Retinal pigment epithelial cell (primary cell): ENCODE measurements at regions not wholly inside any gene's neighbourhood (a gene's known extent, or its start where the extent isn't known, plus 50 kb on each side); places are given as distances from the start of the nearest gene placed in this dataset.

Source experiments
- DNase-seq: peaks from one replicate; pipeline ENCODE4 v3.0.0-alpha.2; 2010; ENCODE audit warnings: low read depth
- H3K4me3 ChIP-seq: 2 replicates; pipeline ENCODE4 v1.5.1; 2011; ENCODE audit warnings: mild to moderate bottlenecking, low read length, control low read depth, moderate library complexity
- TF ChIP-seq, protein P1 (sequence below): conservative IDR thresholded peaks from 2 replicates; pipeline ENCODE4 v1.5.1; 2011; ENCODE audit warnings: low read depth, low read length, control low read depth, inconsistent platforms

DNA sequence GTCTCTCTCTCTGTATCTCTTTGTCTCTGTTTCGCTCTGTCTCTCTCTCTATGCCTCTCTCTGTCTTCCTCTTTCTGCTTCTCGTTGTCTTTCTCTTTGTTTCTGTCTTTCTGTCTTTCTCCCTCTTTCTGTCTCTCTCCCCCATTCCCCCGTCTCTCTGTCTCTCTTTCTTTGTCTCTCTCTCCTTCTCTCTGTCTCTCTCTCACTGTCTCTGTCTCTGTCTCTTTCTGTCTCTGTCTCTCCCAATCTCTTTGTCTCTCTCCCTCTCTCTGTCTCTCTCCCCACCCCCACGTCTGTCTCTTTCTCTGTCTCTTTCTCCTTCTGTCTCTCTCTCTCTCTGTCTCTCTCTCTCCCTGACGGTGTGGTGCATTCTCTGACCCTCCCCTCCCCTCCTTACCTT lies 71.9 kb upstream of the ZNF516 start:
- no peak overlapping the region for H3K4me3 ChIP-seq
- TF ChIP-seq, protein P1, sequence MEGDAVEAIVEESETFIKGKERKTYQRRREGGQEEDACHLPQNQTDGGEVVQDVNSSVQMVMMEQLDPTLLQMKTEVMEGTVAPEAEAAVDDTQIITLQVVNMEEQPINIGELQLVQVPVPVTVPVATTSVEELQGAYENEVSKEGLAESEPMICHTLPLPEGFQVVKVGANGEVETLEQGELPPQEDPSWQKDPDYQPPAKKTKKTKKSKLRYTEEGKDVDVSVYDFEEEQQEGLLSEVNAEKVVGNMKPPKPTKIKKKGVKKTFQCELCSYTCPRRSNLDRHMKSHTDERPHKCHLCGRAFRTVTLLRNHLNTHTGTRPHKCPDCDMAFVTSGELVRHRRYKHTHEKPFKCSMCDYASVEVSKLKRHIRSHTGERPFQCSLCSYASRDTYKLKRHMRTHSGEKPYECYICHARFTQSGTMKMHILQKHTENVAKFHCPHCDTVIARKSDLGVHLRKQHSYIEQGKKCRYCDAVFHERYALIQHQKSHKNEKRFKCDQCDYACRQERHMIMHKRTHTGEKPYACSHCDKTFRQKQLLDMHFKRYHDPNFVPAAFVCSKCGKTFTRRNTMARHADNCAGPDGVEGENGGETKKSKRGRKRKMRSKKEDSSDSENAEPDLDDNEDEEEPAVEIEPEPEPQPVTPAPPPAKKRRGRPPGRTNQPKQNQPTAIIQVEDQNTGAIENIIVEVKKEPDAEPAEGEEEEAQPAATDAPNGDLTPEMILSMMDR, result no peak
- no peak for DNase-seq

DNA sequence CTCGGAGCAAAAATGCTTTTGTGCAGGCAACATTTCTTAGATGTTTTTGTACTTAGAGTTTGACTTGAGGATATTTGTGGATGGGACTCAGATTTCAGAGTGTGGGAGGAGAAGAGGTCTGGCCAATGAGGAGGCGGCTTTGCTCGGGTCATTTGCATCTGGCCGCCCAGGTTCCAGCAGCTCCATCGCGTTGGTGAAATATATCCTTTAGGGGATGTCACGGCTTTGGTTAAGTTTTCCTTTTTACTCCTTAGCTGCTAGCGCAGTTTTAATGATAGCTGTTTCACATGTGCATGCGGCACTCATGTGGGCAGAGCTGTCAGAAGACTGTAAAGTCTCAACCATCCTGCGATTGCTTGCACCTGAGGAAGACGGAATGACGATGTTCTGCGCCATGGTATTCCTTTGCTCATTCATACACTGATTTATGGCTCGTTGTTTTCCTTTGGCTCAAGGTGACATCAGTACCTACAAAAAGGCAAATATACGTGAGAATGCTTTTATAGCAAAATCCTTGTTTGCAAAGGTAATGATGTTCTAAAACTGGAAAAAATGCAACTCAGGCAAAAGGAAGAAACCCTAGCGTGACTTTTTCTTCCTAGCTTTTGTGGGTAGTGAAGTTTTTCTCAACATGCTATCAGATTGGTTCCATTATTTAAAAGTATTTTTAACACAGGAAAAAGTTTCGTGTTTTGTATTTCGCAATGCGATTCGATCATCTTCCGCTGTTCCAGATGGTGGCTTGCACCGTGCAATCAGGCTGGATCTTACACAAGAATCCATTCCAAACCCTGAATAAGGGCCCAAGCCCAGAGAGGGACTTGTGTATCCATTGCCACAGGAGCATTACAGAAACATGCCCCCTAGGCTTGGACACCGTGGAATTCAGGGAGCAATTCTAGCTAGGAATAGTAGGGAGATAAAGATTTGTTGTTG lies 70.5 kb upstream of the ZNF516 start:
- DNase-seq, result peak; percentile 91
- H3K4me3 ChIP-seq, result peak overlapping the region; percentile 26
- TF ChIP-seq, protein P1, result no peak

DNA sequence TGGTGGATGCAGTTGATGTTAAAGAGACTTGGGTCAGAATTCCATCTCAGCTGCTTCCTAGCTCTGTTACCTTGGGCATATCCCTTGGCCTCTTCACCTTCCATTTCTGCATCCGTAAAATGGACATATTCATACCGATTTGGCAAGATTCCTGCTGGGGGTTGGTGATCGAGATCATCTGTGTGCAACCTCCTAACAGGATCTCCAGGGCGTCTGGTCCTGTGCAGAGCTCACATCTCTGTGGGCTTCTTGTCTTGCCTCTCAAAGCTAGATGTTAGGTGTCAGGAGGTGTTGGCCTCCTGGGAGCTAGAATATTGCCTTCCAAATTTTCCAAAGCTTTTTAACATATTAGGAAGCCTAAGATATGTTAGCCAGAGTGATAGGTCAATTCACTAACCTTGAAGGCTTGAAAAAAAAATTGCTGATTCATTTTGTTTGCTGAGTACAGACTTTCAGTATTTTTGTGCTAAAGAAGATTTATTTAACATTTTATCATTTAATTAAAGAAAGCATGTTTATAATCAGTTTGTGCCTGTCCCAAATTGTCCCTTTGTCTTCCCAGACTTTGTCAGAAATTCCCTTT lies 69.7 kb upstream of the ZNF516 start:
- TF ChIP-seq, protein P1, result no peak
- H3K4me3 ChIP-seq, result peak overlapping the region; percentile 26
- no peak for DNase-seq

DNA sequence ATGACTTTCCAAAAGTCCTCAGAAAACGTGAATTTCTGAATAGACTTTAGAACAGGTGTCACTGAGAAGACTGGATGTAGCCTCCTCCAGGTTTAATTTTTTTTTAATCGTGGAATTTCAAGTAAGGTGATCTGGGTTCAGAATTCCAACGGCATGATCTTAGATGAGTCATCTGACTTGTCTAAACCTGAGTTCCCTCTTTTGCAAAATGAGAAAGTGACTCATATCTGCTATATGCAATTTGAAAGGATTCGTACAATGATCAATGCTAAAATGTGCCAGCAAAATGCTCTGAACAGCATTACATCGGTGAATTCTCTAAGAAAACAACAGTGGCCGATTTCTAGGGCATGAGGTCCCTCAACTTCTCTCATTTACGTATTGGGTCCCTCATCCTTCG lies 69.1 kb upstream of the ZNF516 start:
- H3K4me3 ChIP-seq, result no peak overlapping the region
- TF ChIP-seq, protein P1, result no peak
- DNase-seq, result no peak

DNA sequence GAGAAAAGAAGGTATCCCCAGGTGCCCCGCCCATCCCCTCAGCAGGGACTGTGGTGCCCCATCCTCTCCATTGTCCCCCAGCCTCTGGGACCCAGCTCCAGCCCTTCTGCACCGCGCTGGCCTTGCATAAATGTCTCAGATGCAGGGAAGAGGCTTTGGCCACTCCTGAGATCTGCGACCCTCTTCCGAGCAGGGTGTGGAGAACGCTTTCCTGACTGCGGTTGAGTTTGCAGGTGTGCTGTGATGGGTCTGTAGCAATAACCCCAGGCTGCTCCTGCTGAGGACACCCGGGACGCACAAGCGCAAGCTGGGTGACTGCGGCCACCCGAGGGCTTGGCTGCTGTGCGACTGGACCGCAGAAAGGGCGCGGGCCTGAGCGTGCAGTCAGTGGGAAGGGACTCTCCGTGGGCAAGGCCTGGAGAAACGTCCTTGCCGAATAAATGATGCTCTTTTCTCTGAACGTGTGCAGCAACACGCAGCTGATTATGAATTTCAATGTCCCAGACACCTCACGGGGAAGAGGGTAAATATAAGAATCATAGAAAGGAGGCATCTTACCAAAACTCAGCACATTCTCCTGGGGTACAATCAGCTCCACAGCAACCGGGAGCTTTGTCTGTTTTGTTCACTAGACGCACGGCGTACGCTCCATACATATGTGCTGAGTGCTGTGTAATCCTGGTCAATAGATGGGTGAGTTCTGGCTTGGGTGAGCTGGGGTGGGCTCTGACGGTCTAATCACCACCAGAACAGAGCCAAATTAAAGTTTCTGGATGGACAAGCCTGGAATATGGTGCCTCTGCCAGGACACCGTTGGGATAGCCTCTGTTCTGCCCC lies 67.5 kb upstream of the ZNF516 start:
- TF ChIP-seq, protein P1, result no peak
- no peak for DNase-seq
- no peak overlapping the region for H3K4me3 ChIP-seq

DNA sequence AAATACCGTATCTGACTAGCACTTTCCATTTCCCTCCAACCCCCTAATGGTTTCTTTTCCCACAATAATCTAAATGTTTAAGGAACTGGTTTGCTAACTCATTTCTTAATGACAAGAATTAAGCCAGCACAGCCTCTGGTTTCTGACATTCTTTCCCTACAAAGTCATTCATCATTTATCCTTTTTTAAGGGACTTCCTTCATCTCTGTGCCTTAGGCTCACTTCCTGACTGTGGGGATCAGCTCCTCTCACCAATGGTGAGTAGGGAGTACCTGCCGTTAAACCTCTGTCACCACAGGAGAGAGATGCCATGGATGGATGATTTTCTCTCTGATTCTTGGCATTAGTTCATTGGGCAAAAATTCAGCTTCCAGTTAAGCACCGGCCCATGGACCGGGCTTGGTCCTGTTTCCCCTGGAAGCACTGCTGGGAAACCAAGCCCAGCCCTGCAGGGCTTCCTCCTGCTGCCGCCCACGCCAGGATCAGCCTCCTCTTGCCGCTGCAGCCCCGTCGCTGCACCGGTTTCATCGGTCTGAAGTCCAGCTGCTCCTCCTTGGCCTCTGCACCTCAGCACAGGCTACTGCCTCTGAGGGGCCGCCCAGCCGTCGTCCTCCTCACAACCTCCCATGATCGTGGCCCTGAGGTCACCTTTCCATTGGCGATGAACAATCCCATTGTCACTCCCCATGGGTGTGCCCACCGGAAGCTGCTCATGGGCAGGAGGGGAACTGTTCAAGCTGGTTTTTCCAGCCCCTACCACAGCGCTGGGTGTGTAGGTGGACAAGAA lies 64.0 kb upstream of the ZNF516 start:
- H3K4me3 ChIP-seq, result no peak overlapping the region
- TF ChIP-seq, protein P1, result no peak
- no peak for DNase-seq
